ENCODE measurements at regions not wholly inside any gene's neighbourhood (a gene's known extent, or its start where the extent isn't known, plus 50 kb on each side); places are given as distances from the start of the nearest gene placed in this dataset.

DNA sequence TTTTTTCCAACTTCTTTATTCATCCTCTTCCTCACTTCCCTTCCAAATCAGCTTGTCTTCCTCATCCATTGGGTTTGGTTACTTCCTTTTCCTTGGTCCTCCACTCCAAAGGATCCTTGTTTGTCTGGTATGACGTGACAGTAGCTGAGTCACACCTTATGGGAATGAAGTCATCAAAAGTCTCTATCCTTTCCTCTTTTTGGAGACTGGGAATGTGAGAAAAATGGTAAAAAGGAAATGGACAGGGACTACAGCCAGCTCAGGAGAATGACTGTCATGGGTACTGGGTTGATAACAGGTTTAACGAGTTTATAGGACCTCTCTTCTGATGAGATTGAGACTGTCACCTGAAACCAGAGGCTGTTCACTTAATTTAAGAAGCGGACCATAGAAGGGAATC lies 76.2 kb upstream of the MYO10 start:
- no peak overlapping the region for H2AFZ ChIP-seq (ENCODE audit: low read depth)
- no peaks in the 10 kb centered on the region for H3K36me3 ChIP-seq (replicated peaks in 1 of 2; ENCODE audit: control insufficient read depth in 1 of 2, insufficient read depth in 2 of 2, low read length in 1 of 2)
- no peak overlapping the region for H3K4me2 ChIP-seq
- POLR2A ChIA-PET, result no interaction called here
- peaks cover 7% of the 10 kb centered on the region for H3F3A ChIP-seq (replicated peaks; ENCODE audit: insufficient read depth)
- no peaks in the 10 kb centered on the region for H3K9me2 ChIP-seq
- H4K20me1 ChIP-seq (ENCODE audit: insufficient read depth), result no peaks in the 10 kb centered on the region
- no peak overlapping the region for H3K27ac ChIP-seq (ENCODE audit: low read depth in 2 of 2, low read length in 1 of 2)
- H3K4me3 ChIP-seq (ENCODE audit: low read depth in 2 of 2, low read length in 1 of 2), result no peak overlapping the region
- H3K9ac ChIP-seq, result no peak overlapping the region
- H3K27me3 ChIP-seq (ENCODE audit: insufficient read depth), result no peaks in the 10 kb centered on the region
- CTCF ChIA-PET, result no interaction called here
- H3K9me3 ChIP-seq, result no peaks in the 10 kb centered on the region
- H3K4me1 ChIP-seq (ENCODE audit: control insufficient read depth in 1 of 2, insufficient read depth in 2 of 2, low read depth in 1 of 2, low read length in 1 of 2), result no peaks in the 10 kb centered on the region
- no peaks in the 10 kb centered on the region for H3K79me2 ChIP-seq (ENCODE audit: insufficient read depth)
- no peak for TF ChIP-seq RXRA (IDR thresholded peaks at IDR 0.05; ENCODE audit: borderline replicate concordance, low read depth)
- TF ChIP-seq EZH2phosphoT487 (IDR thresholded peaks at IDR 0.05; ENCODE audit: borderline replicate concordance, low read depth), result no peak
- TF ChIP-seq TAF1 (IDR thresholded peaks at IDR 0.05; ENCODE audit: borderline replicate concordance, low read depth, low read length), result no peak
- TF ChIP-seq, protein P1, sequence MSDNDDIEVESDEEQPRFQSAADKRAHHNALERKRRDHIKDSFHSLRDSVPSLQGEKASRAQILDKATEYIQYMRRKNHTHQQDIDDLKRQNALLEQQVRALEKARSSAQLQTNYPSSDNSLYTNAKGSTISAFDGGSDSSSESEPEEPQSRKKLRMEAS (IDR thresholded peaks at IDR 0.05; ENCODE audit: low read depth), result no peak
- TF ChIP-seq RAD21 (IDR thresholded peaks at IDR 0.05; ENCODE audit: low read length), result no peak
- TF ChIP-seq, protein P2, sequence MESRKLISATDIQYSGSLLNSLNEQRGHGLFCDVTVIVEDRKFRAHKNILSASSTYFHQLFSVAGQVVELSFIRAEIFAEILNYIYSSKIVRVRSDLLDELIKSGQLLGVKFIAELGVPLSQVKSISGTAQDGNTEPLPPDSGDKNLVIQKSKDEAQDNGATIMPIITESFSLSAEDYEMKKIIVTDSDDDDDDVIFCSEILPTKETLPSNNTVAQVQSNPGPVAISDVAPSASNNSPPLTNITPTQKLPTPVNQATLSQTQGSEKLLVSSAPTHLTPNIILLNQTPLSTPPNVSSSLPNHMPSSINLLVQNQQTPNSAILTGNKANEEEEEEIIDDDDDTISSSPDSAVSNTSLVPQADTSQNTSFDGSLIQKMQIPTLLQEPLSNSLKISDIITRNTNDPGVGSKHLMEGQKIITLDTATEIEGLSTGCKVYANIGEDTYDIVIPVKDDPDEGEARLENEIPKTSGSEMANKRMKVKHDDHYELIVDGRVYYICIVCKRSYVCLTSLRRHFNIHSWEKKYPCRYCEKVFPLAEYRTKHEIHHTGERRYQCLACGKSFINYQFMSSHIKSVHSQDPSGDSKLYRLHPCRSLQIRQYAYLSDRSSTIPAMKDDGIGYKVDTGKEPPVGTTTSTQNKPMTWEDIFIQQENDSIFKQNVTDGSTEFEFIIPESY (IDR thresholded peaks at IDR 0.05; ENCODE audit: borderline replicate concordance, low read depth), result no peak
- peak; percentile 47; the same call in 1 of the 2 replicates for TF ChIP-seq FOSL2 (IDR thresholded peaks at IDR 0.05; ENCODE audit: borderline replicate concordance, low read depth)
- TF ChIP-seq SMC3 (IDR thresholded peaks at IDR 0.05; ENCODE audit: low read depth, low read length), result no peak
- DNase-seq, result no peak
- 64% methylated on average over 3 of the region's 3 CpGs for WGBS (ENCODE audit: low lambda C conversion rate)

DNA sequence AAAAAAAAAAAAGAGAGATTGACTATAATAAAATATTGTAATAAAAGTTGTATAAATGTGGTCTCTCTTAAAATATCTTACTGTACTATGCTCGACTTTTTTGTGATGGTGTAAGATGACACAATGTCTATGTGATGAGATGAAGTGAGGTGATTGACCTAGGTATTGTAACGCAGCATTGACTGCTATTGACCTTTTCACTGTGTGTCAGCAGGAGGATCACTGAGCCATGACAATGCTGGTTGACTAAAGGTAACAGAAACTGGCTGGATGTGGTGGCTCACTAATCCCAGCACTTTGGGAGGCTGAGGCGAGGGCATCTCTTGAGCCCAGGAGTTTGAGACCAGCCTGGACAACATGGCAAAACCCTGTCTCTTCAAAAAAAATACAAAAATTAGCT lies 78.6 kb upstream of the MYO10 start:
- H3K9me2 ChIP-seq, result no peaks in the 10 kb centered on the region
- ChIA-PET CTCF (interaction anchor here (1.1 kb wide), 1 partner anchor 118 kb away, joined by 3 read pairs; no protein-coding TSS in a partner anchor), POLR2A (no interaction called here)

More for the DNA sequence above, 78.6 kb upstream of the MYO10 start:
- TF ChIP-seq, protein P3, sequence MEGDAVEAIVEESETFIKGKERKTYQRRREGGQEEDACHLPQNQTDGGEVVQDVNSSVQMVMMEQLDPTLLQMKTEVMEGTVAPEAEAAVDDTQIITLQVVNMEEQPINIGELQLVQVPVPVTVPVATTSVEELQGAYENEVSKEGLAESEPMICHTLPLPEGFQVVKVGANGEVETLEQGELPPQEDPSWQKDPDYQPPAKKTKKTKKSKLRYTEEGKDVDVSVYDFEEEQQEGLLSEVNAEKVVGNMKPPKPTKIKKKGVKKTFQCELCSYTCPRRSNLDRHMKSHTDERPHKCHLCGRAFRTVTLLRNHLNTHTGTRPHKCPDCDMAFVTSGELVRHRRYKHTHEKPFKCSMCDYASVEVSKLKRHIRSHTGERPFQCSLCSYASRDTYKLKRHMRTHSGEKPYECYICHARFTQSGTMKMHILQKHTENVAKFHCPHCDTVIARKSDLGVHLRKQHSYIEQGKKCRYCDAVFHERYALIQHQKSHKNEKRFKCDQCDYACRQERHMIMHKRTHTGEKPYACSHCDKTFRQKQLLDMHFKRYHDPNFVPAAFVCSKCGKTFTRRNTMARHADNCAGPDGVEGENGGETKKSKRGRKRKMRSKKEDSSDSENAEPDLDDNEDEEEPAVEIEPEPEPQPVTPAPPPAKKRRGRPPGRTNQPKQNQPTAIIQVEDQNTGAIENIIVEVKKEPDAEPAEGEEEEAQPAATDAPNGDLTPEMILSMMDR (IDR thresholded peaks at IDR 0.05), result no peak
- TF ChIP-seq EZH2phosphoT487 (IDR thresholded peaks at IDR 0.05; ENCODE audit: borderline replicate concordance, low read depth) (no peak), JUND (IDR thresholded peaks at IDR 0.05) (no peak)
- Histone ChIP-seq H3F3A (replicated peaks; ENCODE audit: insufficient read depth) (peaks cover 7% of the 10 kb centered on the region), H3K4me2 (no peak overlapping the region), H3K36me3 (replicated peaks in 1 of 2; ENCODE audit: control insufficient read depth in 1 of 2, insufficient read depth in 2 of 2, low read length in 1 of 2) (no peaks in the 10 kb centered on the region), H3K79me2 (ENCODE audit: insufficient read depth) (no peaks in the 10 kb centered on the region), H3K27ac (ENCODE audit: low read depth in 2 of 2, low read length in 1 of 2) (no peak overlapping the region), H3K9ac (no peak overlapping the region), H2AFZ (ENCODE audit: low read depth) (no peak overlapping the region), H3K9me3 (no peaks in the 10 kb centered on the region), H3K4me1 (ENCODE audit: control insufficient read depth in 1 of 2, insufficient read depth in 2 of 2, low read depth in 1 of 2, low read length in 1 of 2) (no peaks in the 10 kb centered on the region), H4K20me1 (ENCODE audit: insufficient read depth) (no peaks in the 10 kb centered on the region), H3K4me3 (ENCODE audit: low read depth in 2 of 2, low read length in 1 of 2) (no peak overlapping the region), H3K27me3 (ENCODE audit: insufficient read depth) (no peaks in the 10 kb centered on the region)
- no peak for DNase-seq
- 85% methylated on average over 3 of the region's 3 CpGs for WGBS (ENCODE audit: low lambda C conversion rate)

All from SK-N-SH (cell line).